ENCODE measurements at regions not wholly inside any gene's neighbourhood (a gene's known extent, or its start where the extent isn't known, plus 50 kb on each side); places are given as distances from the start of the nearest gene placed in this dataset.

GRCh38 chr2:14011190-14011589, 621.3 kb upstream of the LRATD1 start:
- Histone ChIP-seq H3K36me3 (no peaks in the 10 kb centered on the region), H3K9me3 (no peaks in the 10 kb centered on the region), H3K4me3 (no peak overlapping the region), H3K4me1 (no peaks in the 10 kb centered on the region), H3K27me3 (no peaks in the 10 kb centered on the region), H3K27ac (no peak overlapping the region)
- intact Hi-C loops (cut with DNase I), result no loop called here
- TF ChIP-seq, protein P1, sequence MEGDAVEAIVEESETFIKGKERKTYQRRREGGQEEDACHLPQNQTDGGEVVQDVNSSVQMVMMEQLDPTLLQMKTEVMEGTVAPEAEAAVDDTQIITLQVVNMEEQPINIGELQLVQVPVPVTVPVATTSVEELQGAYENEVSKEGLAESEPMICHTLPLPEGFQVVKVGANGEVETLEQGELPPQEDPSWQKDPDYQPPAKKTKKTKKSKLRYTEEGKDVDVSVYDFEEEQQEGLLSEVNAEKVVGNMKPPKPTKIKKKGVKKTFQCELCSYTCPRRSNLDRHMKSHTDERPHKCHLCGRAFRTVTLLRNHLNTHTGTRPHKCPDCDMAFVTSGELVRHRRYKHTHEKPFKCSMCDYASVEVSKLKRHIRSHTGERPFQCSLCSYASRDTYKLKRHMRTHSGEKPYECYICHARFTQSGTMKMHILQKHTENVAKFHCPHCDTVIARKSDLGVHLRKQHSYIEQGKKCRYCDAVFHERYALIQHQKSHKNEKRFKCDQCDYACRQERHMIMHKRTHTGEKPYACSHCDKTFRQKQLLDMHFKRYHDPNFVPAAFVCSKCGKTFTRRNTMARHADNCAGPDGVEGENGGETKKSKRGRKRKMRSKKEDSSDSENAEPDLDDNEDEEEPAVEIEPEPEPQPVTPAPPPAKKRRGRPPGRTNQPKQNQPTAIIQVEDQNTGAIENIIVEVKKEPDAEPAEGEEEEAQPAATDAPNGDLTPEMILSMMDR (IDR thresholded peaks at IDR 0.05), result no peak
- TF ChIP-seq POLR2AphosphoS5 (IDR thresholded peaks at IDR 0.05; ENCODE audit: insufficient read depth in 1 of 2, low read depth in 1 of 2) (no peak), POLR2A (IDR thresholded peaks at IDR 0.05) (no peak)
- no peak for DNase-seq (ENCODE audit: extremely low spot score in 2 of 2)

- TF ChIP-seq POLR2AphosphoS5 (IDR thresholded peaks at IDR 0.05; ENCODE audit: insufficient read depth in 1 of 2, low read depth in 1 of 2) (no peak), POLR2A (IDR thresholded peaks at IDR 0.05) (no peak)
- TF ChIP-seq, protein P1 (IDR thresholded peaks at IDR 0.05), result no peak
- H3K36me3 ChIP-seq, result no peaks in the 10 kb centered on the region
- intact Hi-C loops (cut with DNase I), result no loop called here
- H3K27me3 ChIP-seq, result no peaks in the 10 kb centered on the region
- no peak for DNase-seq (ENCODE audit: extremely low spot score in 2 of 2)
- H3K27ac ChIP-seq, result no peak overlapping the region
- no peaks in the 10 kb centered on the region for H3K9me3 ChIP-seq
- no peak overlapping the region for H3K4me3 ChIP-seq
- no peaks in the 10 kb centered on the region for H3K4me1 ChIP-seq
Measured at GRCh38 chr2:14015113-14015630, 617.3 kb upstream of the LRATD1 start.

GRCh38 chr2:14016289-14016955, 616.1 kb upstream of the LRATD1 start:
- H3K4me1 ChIP-seq, result no peaks in the 10 kb centered on the region
- H3K4me3 ChIP-seq, result no peak overlapping the region
- no peaks in the 10 kb centered on the region for H3K36me3 ChIP-seq
- DNase-seq (ENCODE audit: extremely low spot score in 2 of 2), result no peak
- H3K9me3 ChIP-seq, result no peaks in the 10 kb centered on the region
- intact Hi-C loops (cut with DNase I), result no loop called here
- no peak overlapping the region for H3K27ac ChIP-seq
- no peaks in the 10 kb centered on the region for H3K27me3 ChIP-seq
- TF ChIP-seq POLR2AphosphoS5 (IDR thresholded peaks at IDR 0.05; ENCODE audit: insufficient read depth in 1 of 2, low read depth in 1 of 2) (no peak), POLR2A (IDR thresholded peaks at IDR 0.05) (no peak)
- TF ChIP-seq, protein P1 (IDR thresholded peaks at IDR 0.05), result no peak

DNA sequence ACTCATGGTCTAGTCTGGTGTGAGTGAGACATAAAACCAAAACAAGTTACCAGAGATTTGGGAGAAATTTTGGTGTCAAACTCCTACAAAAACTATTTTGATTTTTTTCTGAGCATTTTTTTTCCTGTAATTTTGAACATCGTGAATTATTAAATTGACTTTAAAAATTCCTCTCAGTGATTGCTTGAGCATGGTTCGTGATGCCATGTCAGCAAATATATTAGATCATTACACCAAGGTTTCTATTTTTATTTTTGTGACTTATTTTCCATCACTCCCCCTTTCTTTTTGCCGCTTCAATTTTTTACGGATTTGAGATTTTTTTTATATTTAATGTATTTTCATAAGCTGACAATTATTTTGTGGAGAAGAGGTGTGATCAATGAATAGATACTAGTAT, 613.9 kb upstream of the LRATD1 start:
- intact Hi-C loops (cut with DNase I), result no loop called here
- no peak for TF ChIP-seq POLR2A (IDR thresholded peaks at IDR 0.05)
- Histone ChIP-seq H3K4me3 (no peak overlapping the region), H3K36me3 (no peaks in the 10 kb centered on the region), H3K4me1 (no peaks in the 10 kb centered on the region), H3K9me3 (no peaks in the 10 kb centered on the region), H3K27ac (no peak overlapping the region), H3K27me3 (no peaks in the 10 kb centered on the region)
- DNase-seq (ENCODE audit: extremely low spot score in 2 of 2), result no peak

DNA sequence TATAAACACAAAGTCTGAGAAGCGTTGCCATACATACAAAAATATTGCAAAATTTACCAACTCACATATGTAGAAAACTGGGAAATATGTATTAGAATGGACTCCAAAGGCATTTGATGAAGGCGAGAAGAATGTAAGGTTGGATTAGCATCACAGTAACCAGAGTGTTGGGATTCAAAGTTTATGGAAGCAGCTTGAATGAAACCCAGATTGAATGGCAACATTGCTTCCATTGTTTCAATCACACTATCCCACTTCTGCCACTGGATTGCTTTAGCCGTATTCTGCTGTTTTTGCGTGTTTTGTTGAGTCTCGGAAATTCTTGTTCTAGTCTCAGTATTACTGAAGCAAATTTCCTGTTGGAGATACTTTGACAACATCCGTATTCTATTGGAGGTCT, 609.0 kb upstream of the LRATD1 start:
- Histone ChIP-seq H3K27me3 (no peaks in the 10 kb centered on the region), H3K27ac (no peak overlapping the region), H3K4me1 (no peaks in the 10 kb centered on the region), H3K4me3 (no peak overlapping the region), H3K9me3 (no peaks in the 10 kb centered on the region), H3K36me3 (no peaks in the 10 kb centered on the region)
- no peak for DNase-seq (ENCODE audit: extremely low spot score in 2 of 2)
- intact Hi-C loops (cut with DNase I), result no loop called here
- TF ChIP-seq, protein P1 (IDR thresholded peaks at IDR 0.05), result no peak
- TF ChIP-seq POLR2A (IDR thresholded peaks at IDR 0.05) (no peak), POLR2AphosphoS5 (IDR thresholded peaks at IDR 0.05; ENCODE audit: insufficient read depth in 1 of 2, low read depth in 1 of 2) (no peak)

Data from vagina (tissue), 2 donors.